B cell (primary cell): ENCODE measurements at regions not wholly inside any gene's neighbourhood (a gene's known extent, or its start where the extent isn't known, plus 50 kb on each side); places are given as distances from the start of the nearest gene placed in this dataset.

Experiments used
- CTCF ChIP-seq: fragments of 200-600 bp; IDR thresholded peaks from one replicate; pipeline ENCODE4 v1.8.0; 2022; ENCODE audit warnings: antibody characterized with exemption, mild to moderate bottlenecking
- EZH2 ChIP-seq: IDR thresholded peaks from 2 replicates; pipeline ENCODE4 v1.6.1; 2012; ENCODE audit warnings: borderline replicate concordance, low read depth, mild to moderate bottlenecking, moderate library complexity, low read length; ENCODE audit not compliant: insufficient read depth, poor library complexity, severe bottlenecking

GRCh38 chr12:107332743-107333142 lies 239.4 kb upstream of the CRY1 start:
- TF ChIP-seq CTCF: no peak
- TF ChIP-seq EZH2: no peak
